ENCODE measurements at regions not wholly inside any gene's neighbourhood (a gene's known extent, or its start where the extent isn't known, plus 50 kb on each side); places are given as distances from the start of the nearest gene placed in this dataset.

GRCh38 chr20:41951615-41952014, 333.4 kb upstream of the CHD6 start:
- TF ChIP-seq, protein P1, sequence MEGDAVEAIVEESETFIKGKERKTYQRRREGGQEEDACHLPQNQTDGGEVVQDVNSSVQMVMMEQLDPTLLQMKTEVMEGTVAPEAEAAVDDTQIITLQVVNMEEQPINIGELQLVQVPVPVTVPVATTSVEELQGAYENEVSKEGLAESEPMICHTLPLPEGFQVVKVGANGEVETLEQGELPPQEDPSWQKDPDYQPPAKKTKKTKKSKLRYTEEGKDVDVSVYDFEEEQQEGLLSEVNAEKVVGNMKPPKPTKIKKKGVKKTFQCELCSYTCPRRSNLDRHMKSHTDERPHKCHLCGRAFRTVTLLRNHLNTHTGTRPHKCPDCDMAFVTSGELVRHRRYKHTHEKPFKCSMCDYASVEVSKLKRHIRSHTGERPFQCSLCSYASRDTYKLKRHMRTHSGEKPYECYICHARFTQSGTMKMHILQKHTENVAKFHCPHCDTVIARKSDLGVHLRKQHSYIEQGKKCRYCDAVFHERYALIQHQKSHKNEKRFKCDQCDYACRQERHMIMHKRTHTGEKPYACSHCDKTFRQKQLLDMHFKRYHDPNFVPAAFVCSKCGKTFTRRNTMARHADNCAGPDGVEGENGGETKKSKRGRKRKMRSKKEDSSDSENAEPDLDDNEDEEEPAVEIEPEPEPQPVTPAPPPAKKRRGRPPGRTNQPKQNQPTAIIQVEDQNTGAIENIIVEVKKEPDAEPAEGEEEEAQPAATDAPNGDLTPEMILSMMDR (conservative IDR thresholded peaks at IDR 0.05; ENCODE audit: low read depth in 2 of 2) = no peak
- TF ChIP-seq EZH2phosphoT487 (IDR thresholded peaks at IDR 0.05; ENCODE audit: unreplicated experiment) = no peak
